IMR-90 (cell line): ENCODE measurements at regions not wholly inside any gene's neighbourhood (a gene's known extent, or its start where the extent isn't known, plus 50 kb on each side); places are given as distances from the start of the nearest gene placed in this dataset.

ENCODE experiments used
- ATAC-seq: fragments of 200-7000 bp; cut with Tn5 transposase; 2 replicates; pipeline ENCODE4 v1.9.1; 2020; ENCODE audit warnings: low read depth, mild to moderate bottlenecking, moderate library complexity
- BruUV-seq: library from RNA; stranded (reverse); fragments of 400-500 nt; replicated peaks from 2 replicates; lab custom pipeline; 2021; lab: Mats Ljungman, UMichigan
- CTCF ChIA-PET: fragments of 300-600 bp; formaldehyde crosslinking; extraction: SDS; loops from one replicate; lab custom pipeline; 2021; ENCODE audit warnings: antibody characterized with exemption; lab: Yijun Ruan, JAX
- POLR2A ChIA-PET: fragments of 300-600 bp; sonication (Branson Sonifier 250); formaldehyde crosslinking; loops from one replicate; lab custom pipeline; 2022; ENCODE audit warnings: antibody characterized with exemption; ENCODE audit not compliant: unreplicated experiment; lab: Charles Lee
- DNase-seq: peaks from one replicate; pipeline ENCODE4 v3.0.0; 2013
- H2AFZ ChIP-seq: replicated peaks from 2 replicates; pipeline ENCODE3; 2013; ENCODE audit warnings: low read length, mild to moderate bottlenecking; ENCODE audit not compliant: poor library complexity
- H2AK5ac ChIP-seq: 2 replicates; pipeline ENCODE4 v1.6.1; 2013; ENCODE audit warnings: low read depth, low read length, inconsistent platforms
- H2AK9ac ChIP-seq: replicated peaks from 2 replicates; pipeline ENCODE3; 2013; ENCODE audit warnings: mild to moderate bottlenecking, low read depth, low read length, moderate library complexity; ENCODE audit not compliant: poor library complexity
- H2BK120ac ChIP-seq: 2 replicates; pipeline ENCODE4 v1.6.1; 2013; ENCODE audit warnings: low read depth, low read length, inconsistent platforms
- H2BK15ac ChIP-seq: 3 replicates; pipeline ENCODE4 v1.6.1; 2013; ENCODE audit warnings: low read depth, low read length, inconsistent platforms
- H2BK20ac ChIP-seq: 2 replicates; pipeline ENCODE4 v1.6.1; 2013; ENCODE audit warnings: low read depth, mild to moderate bottlenecking, inconsistent platforms, low read length, moderate library complexity
- H2BK5ac ChIP-seq: 2 replicates; pipeline ENCODE4 v1.6.1; 2013; ENCODE audit warnings: mild to moderate bottlenecking, low read depth, low read length, inconsistent platforms; ENCODE audit not compliant: poor library complexity, severe bottlenecking
- H3K14ac ChIP-seq: replicated peaks from 2 replicates; pipeline ENCODE4 v1.6.1; 2013; ENCODE audit warnings: low read depth, low read length, inconsistent platforms
- H3K18ac ChIP-seq: 2 replicates; pipeline ENCODE4 v1.6.1; 2013; ENCODE audit warnings: low read depth, low read length, control low read depth
- H3K23ac ChIP-seq: 2 replicates; pipeline ENCODE4 v1.6.1; 2013; ENCODE audit warnings: low read depth, low read length, inconsistent platforms
- H3K27ac ChIP-seq: 2 replicates; pipeline ENCODE4 v1.5.1; 2013; ENCODE audit warnings: mild to moderate bottlenecking, control low read depth, low read length; ENCODE audit not compliant: insufficient read depth
- H3K27me3 ChIP-seq: 2 replicates; pipeline ENCODE4 v1.6.1; 2013; ENCODE audit warnings: low read length; ENCODE audit not compliant: control insufficient read depth, insufficient read depth
- H3K36me3 ChIP-seq: 2 replicates; pipeline ENCODE4 v1.6.1; 2013; ENCODE audit warnings: low read length, mixed read lengths; ENCODE audit not compliant: control insufficient read depth, insufficient read depth
- H3K4ac ChIP-seq: 2 replicates; pipeline ENCODE4 v1.6.1; 2013; ENCODE audit warnings: low read depth, low read length, inconsistent platforms
- H3K4me1 ChIP-seq: 2 replicates; pipeline ENCODE4 v1.6.1; 2013; ENCODE audit warnings: low read length, mixed read lengths; ENCODE audit not compliant: control insufficient read depth, insufficient read depth
- H3K4me2 ChIP-seq: 2 replicates; pipeline ENCODE4 v1.6.1; 2013; ENCODE audit warnings: low read depth, mild to moderate bottlenecking, control low read depth, low read length, moderate library complexity
- H3K4me3 ChIP-seq: 2 replicates; pipeline ENCODE4 v1.5.1; 2013; ENCODE audit warnings: low read depth, mild to moderate bottlenecking, control low read depth, low read length, moderate library complexity; ENCODE audit not compliant: insufficient read depth
- H3K56ac ChIP-seq: 2 replicates; pipeline ENCODE4 v1.6.1; 2013; ENCODE audit warnings: low read length, inconsistent platforms; ENCODE audit not compliant: insufficient read depth; ENCODE audit errors: extremely low read depth
- H3K79me1 ChIP-seq, 2 experiments: 2 replicates each; pipeline ENCODE4 v1.6.1; 2013; ENCODE audit warnings: low read length in 2 of 2, inconsistent platforms in 1 of 2, low read depth in 1 of 2
- H3K9ac ChIP-seq: 2 replicates; pipeline ENCODE4 v1.6.1; 2013; ENCODE audit warnings: low read depth, low read length, control low read depth
- H3K9me1 ChIP-seq: 2 replicates; pipeline ENCODE4 v1.6.1; 2013; ENCODE audit warnings: low read length, inconsistent platforms; ENCODE audit not compliant: insufficient read depth
- H3K9me3 ChIP-seq: 2 replicates; pipeline ENCODE4 v1.6.1; 2013; ENCODE audit warnings: low read length; ENCODE audit not compliant: control insufficient read depth, insufficient read depth
- H4K20me1 ChIP-seq: 2 replicates; pipeline ENCODE4 v1.6.1; 2013; ENCODE audit warnings: low read length, inconsistent platforms; ENCODE audit not compliant: insufficient read depth
- H4K5ac ChIP-seq: 2 replicates; pipeline ENCODE4 v1.6.1; 2013; ENCODE audit warnings: mild to moderate bottlenecking, low read depth, low read length, control low read depth
- H4K8ac ChIP-seq, 2 experiments: 2 replicates each; pipeline ENCODE4 v1.6.1; 2013; ENCODE audit warnings: low read depth in 2 of 2, low read length in 2 of 2, control low read depth in 1 of 2, inconsistent platforms in 1 of 2
- H4K91ac ChIP-seq: 2 replicates; pipeline ENCODE4 v1.6.1; 2013; ENCODE audit warnings: low read depth, low read length, inconsistent platforms; ENCODE audit not compliant: insufficient read depth
- CEBPB ChIP-seq: IDR thresholded peaks from 2 replicates; pipeline ENCODE4 v1.6.1; 2012; ENCODE audit warnings: low read depth, low read length, improper control_type of control experiment
- CHD1 ChIP-seq: IDR thresholded peaks from 2 replicates; pipeline ENCODE4 v1.6.1; 2012; ENCODE audit warnings: low read depth, low read length, improper control_type of control experiment
- CTCF ChIP-seq: conservative IDR thresholded peaks from 2 replicates; pipeline ENCODE4 v1.5.1; 2012; ENCODE audit warnings: mild to moderate bottlenecking, low read depth, low read length, improper control_type of control experiment
- FOS ChIP-seq: fragments of 150-350 bp; IDR thresholded peaks from 2 replicates; pipeline ENCODE4 v1.6.1; 2016; ENCODE audit warnings: low read depth, low read length
- MAFK ChIP-seq: IDR thresholded peaks from 2 replicates; pipeline ENCODE4 v1.6.1; 2012; ENCODE audit warnings: low read depth, low read length, improper control_type of control experiment
- MAZ ChIP-seq: IDR thresholded peaks from 2 replicates; pipeline ENCODE4 v1.6.1; 2012; ENCODE audit warnings: low read depth, mild to moderate bottlenecking, low read length, improper control_type of control experiment, moderate library complexity, borderline replicate concordance
- MXI1 ChIP-seq: IDR thresholded peaks from 2 replicates; pipeline ENCODE4 v1.6.1; 2012; ENCODE audit warnings: low read depth, mild to moderate bottlenecking, low read length, moderate library complexity, borderline replicate concordance
- NFE2L2 ChIP-seq: fragments of 150-350 bp; IDR thresholded peaks from 2 replicates; pipeline ENCODE4 v1.6.1; 2016; ENCODE audit warnings: low read depth, mild to moderate bottlenecking, low read length
- POLR2A ChIP-seq: IDR thresholded peaks from 2 replicates; pipeline ENCODE4 v1.6.1; 2012; ENCODE audit warnings: mild to moderate bottlenecking, low read depth, low read length
- RAD21 ChIP-seq: IDR thresholded peaks from 2 replicates; pipeline ENCODE4 v1.6.1; 2012; ENCODE audit warnings: low read length, improper control_type of control experiment
- SMC3 ChIP-seq: fragments of 150-350 bp; IDR thresholded peaks from 2 replicates; pipeline ENCODE4 v1.6.1; 2016; ENCODE audit warnings: low read depth, mild to moderate bottlenecking, antibody characterized with exemption, low read length, moderate library complexity
- USF2 ChIP-seq: fragments of 150-350 bp; IDR thresholded peaks from 2 replicates; pipeline ENCODE4 v1.6.1; 2017; ENCODE audit warnings: mild to moderate bottlenecking, antibody characterized with exemption, low read length, low read depth
- WGBS, 2 experiments: methylation state at CpG; one replicate each; pipeline versions ENCODE4 v1.1.5 to v1.1.7; 2013; ENCODE audit warnings: missing lambda C conversion rate in 2 of 2; ENCODE audit not compliant: insufficient read length in 1 of 2; ENCODE audit errors: extremely low coverage in 2 of 2; 5-methylcytosine and 5-hydroxymethylcytosine counted together
- dilution Hi-C: fragments of 300-500 bp; cut with HindIII; formaldehyde crosslinking; loops from one replicate; pipeline ENCODE4 v1.14.3; 2018; ENCODE audit warnings: low sequenced_read_pairs; ENCODE audit not compliant: unreplicated experiment
- in situ Hi-C: fragments of 300-500 bp; cut with MboI; formaldehyde crosslinking; loops from 3 replicates; pipeline ENCODE4 v1.14.3; 2019; ENCODE audit warnings: low sequenced_read_pairs, inconsistent platforms, mixed read lengths
- intact Hi-C: fragments of 100-400 bp; cut with micrococcal nuclease; formaldehyde crosslinking; loops from 2 replicates; pipeline ENCODE4 v1.10.0; 2022
- TF ChIP-seq, protein P1 (sequence below): fragments of 150-350 bp; IDR thresholded peaks from 2 replicates; pipeline ENCODE4 v1.6.1; 2016; ENCODE audit warnings: low read depth, mild to moderate bottlenecking, low read length, moderate library complexity, borderline replicate concordance

- no peak overlapping the region for H4K91ac ChIP-seq
- no peak overlapping the region for H3K18ac ChIP-seq
- no peak overlapping the region for H2AK5ac ChIP-seq
- H3K4me3 ChIP-seq = no peak overlapping the region
- ChIA-PET CTCF (no interaction called here), POLR2A (no interaction called here)
- no peak overlapping the region for H3K4ac ChIP-seq
- H2BK5ac ChIP-seq = no peak overlapping the region
- no peak overlapping the region for H2AK9ac ChIP-seq
- no peaks in the 10 kb centered on the region for H3K4me1 ChIP-seq
- in situ Hi-C loops = no loop called here
- no peaks in the 10 kb centered on the region for H3K36me3 ChIP-seq
- H3K56ac ChIP-seq = no peak overlapping the region
- H2BK20ac ChIP-seq = no peak overlapping the region
- no peak overlapping the region for H3K9ac ChIP-seq
- no peak overlapping the region for H4K8ac ChIP-seq
- no peak overlapping the region for H2BK120ac ChIP-seq
- H3K4me2 ChIP-seq = no peak overlapping the region
- intact Hi-C loops = no loop called here
- no peak for ATAC-seq
- 27% methylated on average over 2 of the region's 5 CpGs; no CpG with 5 or more reads in 1 of the 2 experiments for WGBS, 2 experiments
- no peaks in the 10 kb centered on the region for H4K20me1 ChIP-seq
- H3K9me3 ChIP-seq = peaks cover 32% of the 10 kb centered on the region; the same call in 1 of the 2 replicates
- BruUV-seq = no TSS peak
- TF ChIP-seq NFE2L2 (no peak), MAZ (no peak), SMC3 (no peak), CEBPB (no peak), MAFK (no peak), CHD1 (no peak), MXI1 (no peak), FOS (no peak), POLR2A (no peak), CTCF (no peak), USF2 (no peak), RAD21 (no peak)
- TF ChIP-seq, protein P1, sequence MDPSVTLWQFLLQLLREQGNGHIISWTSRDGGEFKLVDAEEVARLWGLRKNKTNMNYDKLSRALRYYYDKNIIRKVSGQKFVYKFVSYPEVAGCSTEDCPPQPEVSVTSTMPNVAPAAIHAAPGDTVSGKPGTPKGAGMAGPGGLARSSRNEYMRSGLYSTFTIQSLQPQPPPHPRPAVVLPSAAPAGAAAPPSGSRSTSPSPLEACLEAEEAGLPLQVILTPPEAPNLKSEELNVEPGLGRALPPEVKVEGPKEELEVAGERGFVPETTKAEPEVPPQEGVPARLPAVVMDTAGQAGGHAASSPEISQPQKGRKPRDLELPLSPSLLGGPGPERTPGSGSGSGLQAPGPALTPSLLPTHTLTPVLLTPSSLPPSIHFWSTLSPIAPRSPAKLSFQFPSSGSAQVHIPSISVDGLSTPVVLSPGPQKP = no peak
- dilution Hi-C loops = no loop called here
- DNase-seq = no peak
- H3K23ac ChIP-seq = no peak overlapping the region
- no peaks in the 10 kb centered on the region for H3K27me3 ChIP-seq
- H3K14ac ChIP-seq = no peak overlapping the region
- no peaks in the 10 kb centered on the region for H3K9me1 ChIP-seq
- no peak overlapping the region for H3K27ac ChIP-seq
- no peak overlapping the region for H2AFZ ChIP-seq
- H4K5ac ChIP-seq = no peak overlapping the region
- no peaks in the 10 kb centered on the region for H3K79me1 ChIP-seq
- no peak overlapping the region for H2BK15ac ChIP-seq
Observed at GRCh38 chr22:34946339-34946985, 119.5 kb upstream of the ISX start.
